Type B pancreatic cell (in vitro differentiated cells): ENCODE measurements at regions not wholly inside any gene's neighbourhood (a gene's known extent, or its start where the extent isn't known, plus 50 kb on each side); places are given as distances from the start of the nearest gene placed in this dataset.

Experiments
- DNase-seq: peaks from one replicate; pipeline ENCODE4 v3.0.0; 2021; ENCODE audit warnings: mixed read lengths; ENCODE audit not compliant: unreplicated experiment; ENCODE audit errors: extremely low spot score
- H3K27ac Mint-ChIP-seq: 2 replicates; pipeline ENCODE4 v1.8.0; 2021; ENCODE audit warnings: mild to moderate bottlenecking, mixed read lengths
- H3K27me3 Mint-ChIP-seq: 2 replicates; pipeline ENCODE4 v1.8.0; 2021; ENCODE audit warnings: mixed read lengths
- H3K36me3 Mint-ChIP-seq: 2 replicates; pipeline ENCODE4 v1.8.0; 2021; ENCODE audit warnings: mixed read lengths
- H3K4me1 Mint-ChIP-seq: one replicate; pipeline ENCODE4 v1.8.0; 2021; ENCODE audit warnings: mixed read lengths; ENCODE audit not compliant: unreplicated experiment
- H3K4me3 Mint-ChIP-seq: 2 replicates; pipeline ENCODE4 v1.8.0; 2021; ENCODE audit warnings: mild to moderate bottlenecking, mixed read lengths
- H3K9me3 Mint-ChIP-seq: 2 replicates; pipeline ENCODE4 v1.8.0; 2021; ENCODE audit warnings: mixed read lengths
- TF ChIP-seq, protein P1 (sequence below): fragments of 200-600 bp; sonication (generic); conservative IDR thresholded peaks from 2 replicates; pipeline ENCODE4 v1.5.0; 2021; ENCODE audit warnings: antibody characterized with exemption, mild to moderate bottlenecking

DNA sequence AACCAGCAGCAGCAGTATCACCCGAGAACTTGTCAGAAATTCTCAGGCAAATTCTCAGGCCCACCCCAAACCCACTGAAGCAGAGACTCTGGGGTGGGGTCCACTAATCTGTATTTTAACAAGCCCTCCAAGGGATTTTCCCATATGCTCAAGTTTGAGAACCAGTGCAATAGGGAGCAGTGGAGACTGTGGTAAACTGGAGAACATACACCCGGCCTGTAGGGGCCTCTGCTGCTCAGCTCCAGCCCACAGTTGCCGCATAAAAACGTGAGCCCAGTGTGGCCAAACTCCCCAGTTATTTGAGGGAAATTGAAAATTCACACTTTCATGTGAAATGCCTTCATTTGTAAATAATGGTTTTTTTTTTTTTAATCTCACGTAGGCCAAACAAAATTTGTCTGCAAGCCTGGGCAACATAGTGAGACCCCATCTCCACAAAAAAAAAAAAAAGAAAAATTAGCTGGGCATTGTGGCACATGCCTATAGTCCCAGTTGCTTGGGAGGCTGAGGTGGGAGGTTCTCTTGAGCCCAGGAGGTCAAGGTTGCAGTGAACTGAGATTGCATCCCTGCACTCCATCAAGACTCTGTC is 97.6 kb upstream of the ZMIZ1 start:
- Mint-ChIP-seq H3K4me3 (no peak overlapping the region), H3K4me1 (peaks cover 43% of the 10 kb centered on the region)

DNA sequence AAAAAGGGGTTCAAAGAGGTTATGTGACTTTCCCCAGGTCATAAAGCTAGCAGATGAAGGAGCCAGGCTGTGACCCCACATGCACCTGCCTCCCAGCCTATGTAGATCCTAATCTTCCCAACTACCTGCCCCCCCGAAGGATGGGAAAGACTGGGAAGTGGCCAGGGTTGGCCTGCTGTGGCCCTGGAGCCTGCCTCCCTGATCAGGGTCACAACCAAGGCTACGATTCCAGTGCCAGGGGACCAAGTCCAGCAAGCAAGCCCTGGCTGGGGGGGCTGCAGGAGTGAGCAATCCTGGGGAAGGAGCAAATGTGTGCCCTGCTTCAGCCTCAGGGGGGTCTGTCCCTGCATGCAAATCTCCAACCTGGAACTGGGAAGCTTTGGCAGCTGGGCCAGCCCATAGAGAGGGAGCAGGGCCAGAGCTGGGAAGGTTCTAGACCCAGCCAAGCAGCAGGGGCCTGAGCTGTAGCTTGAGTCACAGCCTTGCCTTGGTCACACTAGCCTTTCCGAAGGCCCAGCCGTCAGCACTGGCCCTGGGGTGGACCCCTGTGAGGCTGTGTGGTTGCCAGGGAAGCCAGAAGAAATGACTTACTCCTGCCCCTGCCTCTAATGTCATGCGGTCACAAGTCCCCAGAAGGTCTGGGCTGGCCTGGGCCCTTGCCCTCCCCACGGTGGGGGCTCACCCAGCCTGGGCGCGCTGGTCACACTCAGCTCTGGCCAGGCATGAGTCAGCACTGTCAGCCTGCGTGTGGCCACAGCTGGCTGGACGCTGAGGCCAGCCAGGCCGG is 96.4 kb upstream of the ZMIZ1 start:
- peaks cover 8% of the 10 kb centered on the region for H3K27me3 Mint-ChIP-seq
- no peaks in the 10 kb centered on the region for H3K9me3 Mint-ChIP-seq
- H3K4me3 Mint-ChIP-seq: peak overlapping the region; percentile 87
- DNase-seq: no peak
- peaks cover 51% of the 10 kb centered on the region for H3K4me1 Mint-ChIP-seq
- TF ChIP-seq, protein P1, sequence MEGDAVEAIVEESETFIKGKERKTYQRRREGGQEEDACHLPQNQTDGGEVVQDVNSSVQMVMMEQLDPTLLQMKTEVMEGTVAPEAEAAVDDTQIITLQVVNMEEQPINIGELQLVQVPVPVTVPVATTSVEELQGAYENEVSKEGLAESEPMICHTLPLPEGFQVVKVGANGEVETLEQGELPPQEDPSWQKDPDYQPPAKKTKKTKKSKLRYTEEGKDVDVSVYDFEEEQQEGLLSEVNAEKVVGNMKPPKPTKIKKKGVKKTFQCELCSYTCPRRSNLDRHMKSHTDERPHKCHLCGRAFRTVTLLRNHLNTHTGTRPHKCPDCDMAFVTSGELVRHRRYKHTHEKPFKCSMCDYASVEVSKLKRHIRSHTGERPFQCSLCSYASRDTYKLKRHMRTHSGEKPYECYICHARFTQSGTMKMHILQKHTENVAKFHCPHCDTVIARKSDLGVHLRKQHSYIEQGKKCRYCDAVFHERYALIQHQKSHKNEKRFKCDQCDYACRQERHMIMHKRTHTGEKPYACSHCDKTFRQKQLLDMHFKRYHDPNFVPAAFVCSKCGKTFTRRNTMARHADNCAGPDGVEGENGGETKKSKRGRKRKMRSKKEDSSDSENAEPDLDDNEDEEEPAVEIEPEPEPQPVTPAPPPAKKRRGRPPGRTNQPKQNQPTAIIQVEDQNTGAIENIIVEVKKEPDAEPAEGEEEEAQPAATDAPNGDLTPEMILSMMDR: no peak
- peak overlapping the region; percentile 90 for H3K27ac Mint-ChIP-seq
- H3K36me3 Mint-ChIP-seq: no peaks in the 10 kb centered on the region

More for the DNA sequence above, 97.6 kb upstream of the ZMIZ1 start:
- no peaks in the 10 kb centered on the region for H3K9me3 Mint-ChIP-seq
- no peak overlapping the region for H3K27ac Mint-ChIP-seq
- TF ChIP-seq, protein P1: peak; percentile 31
- DNase-seq: no peak
- no peaks in the 10 kb centered on the region for H3K27me3 Mint-ChIP-seq
- no peaks in the 10 kb centered on the region for H3K36me3 Mint-ChIP-seq

DNA sequence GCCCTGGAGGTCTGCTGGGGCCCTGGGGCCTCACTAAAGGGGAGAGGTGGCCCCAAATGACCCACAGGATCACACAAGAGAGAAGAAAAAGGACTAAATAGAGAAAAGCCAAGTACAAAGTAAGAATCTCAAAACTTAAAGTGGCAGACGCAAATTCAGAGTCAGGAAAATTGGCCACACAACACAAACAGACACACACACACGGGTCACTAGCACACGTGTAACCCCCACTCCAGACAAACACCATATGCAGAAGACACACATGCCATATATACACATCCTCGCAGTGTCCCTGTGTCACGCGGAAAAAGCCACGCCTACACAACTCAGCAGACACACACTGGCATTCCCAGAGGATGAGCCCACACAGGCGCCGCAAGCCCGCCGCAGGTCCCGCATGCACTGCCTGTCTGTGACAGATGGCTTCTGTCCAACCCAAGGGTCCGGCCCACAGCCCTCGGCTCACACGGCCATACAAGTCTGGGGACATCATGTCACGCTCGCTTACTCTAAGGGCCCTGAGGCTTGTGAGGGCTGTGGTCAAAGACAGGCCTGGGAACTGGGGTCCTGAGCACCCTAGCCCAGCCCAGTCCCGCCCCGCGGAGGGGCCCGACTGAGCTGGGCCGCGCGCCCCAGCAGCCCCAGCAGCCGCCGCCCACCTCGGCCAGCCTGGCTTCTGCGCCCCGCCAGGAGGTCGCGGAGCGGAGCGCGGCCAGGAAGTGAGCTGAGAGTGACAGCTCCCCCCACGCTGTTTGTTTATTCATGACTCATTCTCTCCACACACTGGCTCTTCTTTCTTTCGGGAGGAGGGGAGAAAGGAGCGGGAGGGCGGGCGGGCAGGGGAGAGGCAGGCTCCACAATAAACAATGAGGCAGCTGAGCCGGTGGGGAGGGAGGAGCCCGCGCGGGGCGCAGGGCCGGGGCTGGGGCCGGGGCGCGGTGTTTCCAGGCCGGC is 95.5 kb upstream of the ZMIZ1 start:
- Mint-ChIP-seq H3K4me3 (peak overlapping the region; percentile 87), H3K27ac (peak overlapping the region; percentile 90), H3K27me3 (peaks cover 9% of the 10 kb centered on the region), H3K9me3 (no peaks in the 10 kb centered on the region), H3K4me1 (peaks cover 59% of the 10 kb centered on the region), H3K36me3 (no peaks in the 10 kb centered on the region)
- DNase-seq: peak; percentile 79
- TF ChIP-seq, protein P1: peak; percentile 10

DNA sequence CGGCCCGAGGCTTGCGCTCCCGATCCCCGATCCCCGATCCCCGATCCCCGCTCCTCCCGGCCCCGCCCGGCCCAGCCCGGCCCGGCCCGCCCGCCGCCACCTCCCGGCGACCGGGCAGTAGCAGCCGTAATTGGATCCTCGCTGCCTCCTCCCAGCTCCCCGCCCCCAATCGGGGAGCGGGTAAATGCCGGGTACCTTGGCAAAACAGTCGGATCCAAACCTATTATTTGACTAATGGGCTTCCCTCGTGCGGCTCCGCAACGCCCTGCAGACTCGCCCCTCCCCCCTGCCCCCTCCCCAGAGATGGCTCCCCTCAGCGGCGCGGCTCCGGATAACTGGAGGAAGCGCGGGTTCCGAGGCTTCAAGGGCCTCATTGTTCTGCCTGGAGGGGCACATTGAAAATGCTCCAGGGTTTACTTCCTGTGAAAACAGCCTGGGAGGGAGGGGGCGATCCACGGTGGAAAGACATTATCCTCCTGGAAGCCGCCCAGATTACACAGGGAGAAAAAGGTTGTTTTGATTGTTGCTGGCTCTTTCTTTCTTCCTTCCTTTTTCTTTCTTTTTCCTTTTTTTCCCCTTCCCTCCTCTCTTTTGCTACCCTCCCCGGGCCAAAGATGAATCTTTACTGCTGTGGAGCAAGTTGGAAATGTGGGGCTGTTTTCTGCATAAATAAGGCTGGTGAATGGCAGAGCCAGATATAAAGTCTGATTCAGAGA is 94.7 kb upstream of the ZMIZ1 start:
- TF ChIP-seq, protein P1: no peak
- peaks cover 9% of the 10 kb centered on the region for H3K27me3 Mint-ChIP-seq
- no peaks in the 10 kb centered on the region for H3K36me3 Mint-ChIP-seq
- H3K4me1 Mint-ChIP-seq: peaks cover 60% of the 10 kb centered on the region
- H3K27ac Mint-ChIP-seq: peak overlapping the region; percentile 94
- no peaks in the 10 kb centered on the region for H3K9me3 Mint-ChIP-seq
- peak overlapping the region; percentile 88 for H3K4me3 Mint-ChIP-seq
- peak; percentile 83 for DNase-seq
